WTC11 (cell line): ENCODE measurements at regions not wholly inside any gene's neighbourhood (a gene's known extent, or its start where the extent isn't known, plus 50 kb on each side); places are given as distances from the start of the nearest gene placed in this dataset.

Experiments used
- ATAC-seq: fragments of 200-7000 bp; cut with Tn5 transposase; 2 replicates; pipeline ENCODE4 v1.10.0; 2021; ENCODE audit warnings: mild to moderate bottlenecking, moderate library complexity
- CTCF ChIA-PET: fragments of 300-600 bp; sonication (Branson Sonifier 250); formaldehyde crosslinking; loops from one replicate; lab custom pipeline; 2021; ENCODE audit warnings: antibody characterized with exemption; lab: Charles Lee
- POLR2A ChIA-PET: fragments of 350-600 bp; sonication (Branson Sonifier 250); formaldehyde crosslinking; loops from one replicate; lab custom pipeline; 2021; ENCODE audit warnings: antibody characterized with exemption; lab: Charles Lee
- DNase-seq: peaks from one replicate; pipeline ENCODE4 v3.0.0; 2021; ENCODE audit warnings: low spot score
- H3K27ac Mint-ChIP-seq: 2 replicates; pipeline ENCODE4 v1.8.0; 2021; ENCODE audit warnings: mixed read lengths
- H3K27me3 Mint-ChIP-seq: 2 replicates; pipeline ENCODE4 v1.8.0; 2021; ENCODE audit warnings: low read depth, mild to moderate bottlenecking, moderate library complexity, mixed read lengths
- H3K36me3 Mint-ChIP-seq: 2 replicates; pipeline ENCODE4 v1.8.0; 2021; ENCODE audit warnings: mixed read lengths
- H3K4me1 Mint-ChIP-seq: 2 replicates; pipeline ENCODE4 v1.8.0; 2022; ENCODE audit warnings: mixed read lengths
- H3K4me3 Mint-ChIP-seq: 2 replicates; pipeline ENCODE4 v1.8.0; 2021; ENCODE audit warnings: mild to moderate bottlenecking, moderate library complexity, mixed read lengths
- H3K9me3 Mint-ChIP-seq: 2 replicates; pipeline ENCODE4 v1.8.0; 2021; ENCODE audit warnings: mixed read lengths
- ATF1 ChIP-seq: sonication (generic); formaldehyde crosslinking; IDR thresholded peaks from 2 replicates; pipeline ENCODE4 v1.8.1; 2023; ENCODE audit warnings: mild to moderate bottlenecking, moderate library complexity, missing genetic modification reagents
- CDX4 ChIP-seq: fragments of 250-450 bp; sonication (Bioruptor Pico); IDR thresholded peaks from 2 replicates; pipeline ENCODE4 v1.9.0; 2021; ENCODE audit warnings: moderate library complexity, mild to moderate bottlenecking, inconsistent platforms, borderline replicate concordance
- E2F1 ChIP-seq: sonication (generic); formaldehyde crosslinking; IDR thresholded peaks from 2 replicates; pipeline ENCODE4 v1.8.0; 2022; ENCODE audit warnings: mild to moderate bottlenecking, missing genetic modification reagents
- ERG ChIP-seq: fragments of 250-450 bp; sonication (Bioruptor Pico); IDR thresholded peaks from 2 replicates; pipeline ENCODE4 v1.8.0; 2021; ENCODE audit warnings: mild to moderate bottlenecking
- FOXP1 ChIP-seq: sonication (generic); formaldehyde crosslinking; IDR thresholded peaks from 2 replicates; pipeline ENCODE4 v1.8.0; 2022; ENCODE audit warnings: missing genetic modification reagents, mild to moderate bottlenecking, moderate library complexity, borderline replicate concordance
- HMGA2 ChIP-seq: fragments of 250-450 bp; sonication (Bioruptor Pico); IDR thresholded peaks from 2 replicates; pipeline ENCODE4 v1.4.0; 2021; ENCODE audit warnings: mild to moderate bottlenecking, moderate library complexity
- HMGXB4 ChIP-seq: sonication (generic); formaldehyde crosslinking; IDR thresholded peaks from 2 replicates; pipeline ENCODE4 v1.8.1; 2023; ENCODE audit warnings: mild to moderate bottlenecking, moderate library complexity, missing genetic modification reagents
- IRF2 ChIP-seq: sonication (generic); formaldehyde crosslinking; IDR thresholded peaks from 2 replicates; pipeline ENCODE4 v1.8.0; 2022; ENCODE audit warnings: low read depth, missing genetic modification reagents, borderline replicate concordance
- JAZF1 ChIP-seq: fragments of 250-450 bp; sonication (Bioruptor Pico); IDR thresholded peaks from 2 replicates; pipeline ENCODE4 v1.9.0; 2021; ENCODE audit warnings: moderate library complexity, mild to moderate bottlenecking, inconsistent platforms
- KAT7 ChIP-seq: sonication (generic); formaldehyde crosslinking; IDR thresholded peaks from 2 replicates; pipeline ENCODE4 v1.8.1; 2023; ENCODE audit warnings: missing genetic modification reagents, mild to moderate bottlenecking, borderline replicate concordance
- MXD4 ChIP-seq: fragments of 250-450 bp; sonication (Bioruptor Pico); IDR thresholded peaks from 2 replicates; pipeline ENCODE4 v1.8.0; 2021; ENCODE audit warnings: mild to moderate bottlenecking, moderate library complexity, borderline replicate concordance
- PRDM15 ChIP-seq: sonication (generic); formaldehyde crosslinking; IDR thresholded peaks from 2 replicates; pipeline ENCODE4 v1.8.0; 2022; ENCODE audit warnings: missing genetic modification reagents
- RELA ChIP-seq: sonication (generic); formaldehyde crosslinking; IDR thresholded peaks from 2 replicates; pipeline ENCODE4 v1.8.1; 2022; ENCODE audit warnings: missing genetic modification reagents, mild to moderate bottlenecking, borderline replicate concordance
- SMAD4 ChIP-seq: sonication (generic); formaldehyde crosslinking; IDR thresholded peaks from 2 replicates; pipeline ENCODE4 v1.8.0; 2022; ENCODE audit warnings: mild to moderate bottlenecking, missing genetic modification reagents
- TEAD4 ChIP-seq: sonication (generic); formaldehyde crosslinking; IDR thresholded peaks from 2 replicates; pipeline ENCODE4 v1.8.0; 2022; ENCODE audit warnings: mild to moderate bottlenecking, missing genetic modification reagents
- ZBTB21 ChIP-seq: sonication (generic); formaldehyde crosslinking; IDR thresholded peaks from 2 replicates; pipeline ENCODE4 v1.8.1; 2023; ENCODE audit warnings: mild to moderate bottlenecking, missing genetic modification reagents, borderline replicate concordance
- ZNF138 ChIP-seq: sonication (generic); formaldehyde crosslinking; conservative IDR thresholded peaks from 2 replicates; pipeline ENCODE4 v1.8.1; 2022; ENCODE audit warnings: mild to moderate bottlenecking, moderate library complexity, missing genetic modification reagents
- ZNF263 ChIP-seq: sonication (generic); formaldehyde crosslinking; IDR thresholded peaks from 2 replicates; pipeline ENCODE4 v1.8.1; 2022; ENCODE audit warnings: low read depth, mild to moderate bottlenecking, moderate library complexity, missing genetic modification reagents
- ZNF317 ChIP-seq: sonication (generic); formaldehyde crosslinking; IDR thresholded peaks from 2 replicates; pipeline ENCODE4 v1.8.1; 2023; ENCODE audit warnings: low read depth, mild to moderate bottlenecking, moderate library complexity, missing genetic modification reagents, borderline replicate concordance

GRCh38 chr1:112256411-112256810 lies 139.6 kb upstream of the CTTNBP2NL start (continued):
- no peak for TF ChIP-seq HMGXB4

- Mint-ChIP-seq H3K27ac (no peak overlapping the region), H3K9me3 (no peaks in the 10 kb centered on the region), H3K4me1 (peaks cover 18% of the 10 kb centered on the region), H3K27me3 (no peaks in the 10 kb centered on the region; the same call in 1 of the 2 replicates), H3K36me3 (no peaks in the 10 kb centered on the region)
- ChIA-PET POLR2A (interaction anchor here (0.7 kb wide), 1 partner anchor 643 kb away, joined by 5 read pairs; no protein-coding TSS in a partner anchor), CTCF (no interaction called here)
- ATAC-seq (no peak), DNase-seq (no peak)
- TF ChIP-seq ZNF317 (CRISPR knock-in tag) (no peak), ZBTB21 (CRISPR knock-in tag) (no peak)
- TF ChIP-seq, all 79 proteins: peak for 0
- H3K4me3 Mint-ChIP-seq, result no peak overlapping the region
Measured at GRCh38 chr1:112257043-112257835, 138.8 kb upstream of the CTTNBP2NL start.

- no peaks in the 10 kb centered on the region for H3K27me3 Mint-ChIP-seq
- no peaks in the 10 kb centered on the region for H3K9me3 Mint-ChIP-seq
- POLR2A ChIA-PET, result no interaction called here
- CTCF ChIA-PET, result no interaction called here
- no peak overlapping the region for H3K4me3 Mint-ChIP-seq
- no peak overlapping the region for H3K27ac Mint-ChIP-seq
- H3K36me3 Mint-ChIP-seq, result no peaks in the 10 kb centered on the region
- peaks cover 12% of the 10 kb centered on the region for H3K4me1 Mint-ChIP-seq
- no peak for ATAC-seq
- DNase-seq, result no peak
- no peak for TF ChIP-seq IRF2 (CRISPR knock-in tag)
- no peak for TF ChIP-seq ZNF263 (CRISPR knock-in tag)
- no peak for TF ChIP-seq ZNF138
- no peak for TF ChIP-seq JAZF1 (CRISPR knock-in tag)
- TF ChIP-seq MXD4 (CRISPR knock-in tag), result no peak
- TF ChIP-seq HMGA2 (CRISPR knock-in tag), result no peak
- no peak for TF ChIP-seq HMGXB4
- TF ChIP-seq ERG (CRISPR knock-in tag), result no peak
- TF ChIP-seq CDX4, result no peak
- no peak for TF ChIP-seq SMAD4 (CRISPR knock-in tag)
- no peak for TF ChIP-seq ATF1
- no peak for TF ChIP-seq PRDM15 (CRISPR knock-in tag)
- TF ChIP-seq KAT7 (CRISPR knock-in tag), result no peak
- no peak for TF ChIP-seq ZNF317 (CRISPR knock-in tag)
- no peak for TF ChIP-seq RELA
- no peak for TF ChIP-seq FOXP1 (CRISPR knock-in tag)
- TF ChIP-seq E2F1 (CRISPR knock-in tag), result no peak
- no peak for TF ChIP-seq TEAD4 (CRISPR knock-in tag)
Measured at GRCh38 chr1:112260699-112261098, 135.3 kb upstream of the CTTNBP2NL start.
